NT2/D1 (cell line): ENCODE measurements at regions not wholly inside any gene's neighbourhood (a gene's known extent, or its start where the extent isn't known, plus 50 kb on each side); places are given as distances from the start of the nearest gene placed in this dataset.

Experiments
- SUZ12 ChIP-seq: IDR thresholded peaks from 2 replicates; pipeline ENCODE4 v1.6.1; 2011; ENCODE audit not compliant: insufficient read length, insufficient read depth; ENCODE audit errors: extremely low read depth
- YY1 ChIP-seq: IDR thresholded peaks from 2 replicates; pipeline ENCODE4 v1.6.1; 2011; ENCODE audit not compliant: insufficient read length, insufficient read depth

- TF ChIP-seq YY1 (no peak), SUZ12 (no peak)
Measured at GRCh38 chr6:166830891-166831363, 125.4 kb downstream of the RNASET2 start.
